Esophagus squamous epithelium (tissue), 5 donors: ENCODE measurements at regions not wholly inside any gene's neighbourhood (a gene's known extent, or its start where the extent isn't known, plus 50 kb on each side); places are given as distances from the start of the nearest gene placed in this dataset.

ENCODE experiments used
- DNase-seq: peaks from one replicate; lab custom pipeline; 2025; lab: John Stamatoyannopoulos, UW
- H3K27ac ChIP-seq, 4 donors: fragments of 200-600 bp; sonication (generic); one replicate each; pipeline ENCODE4 v1.5.1; 2016 to 2019; ENCODE audit warnings: mild to moderate bottlenecking in 1 of 4
- H3K27me3 ChIP-seq, 4 donors: fragments of 200-600 bp; sonication (generic); 1 replicate in 3 of 4; 2 replicates in 1 of 4; pipeline versions ENCODE4 v1.5.1 to v1.6.0; 2017 to 2021; ENCODE audit warnings: antibody characterized with exemption in 1 of 4
- H3K36me3 ChIP-seq, 3 donors: fragments of 200-600 bp; sonication (generic); one replicate each; pipeline ENCODE4 v1.5.1; 2016 to 2019
- H3K4me1 ChIP-seq, 3 donors: fragments of 200-600 bp; sonication (generic); one replicate each; pipeline ENCODE4 v1.5.1; 2017 to 2019
- H3K4me3 ChIP-seq, 4 donors: fragments of 200-600 bp; sonication (generic); 1 replicate in 3 of 4; 2 replicates in 1 of 4; pipeline ENCODE4 v1.5.1; 2016 to 2019; ENCODE audit warnings: mild to moderate bottlenecking in 2 of 4, moderate library complexity in 1 of 4
- H3K9me3 ChIP-seq, 3 donors: fragments of 200-600 bp; sonication (generic); one replicate each; pipeline ENCODE4 v1.5.1; 2016 to 2019
- POLR2A ChIP-seq, 4 donors: fragments of 450-650 bp; IDR thresholded peaks; one replicate each; pipeline ENCODE4 v1.6.1; 2017; ENCODE audit warnings: antibody characterized with exemption in 4 of 4, mild to moderate bottlenecking in 4 of 4, moderate library complexity in 3 of 4
- WGBS, 2 donors: methylation state at CpG; one replicate each; pipeline ENCODE4 v1.1.5; 2018; 5-methylcytosine and 5-hydroxymethylcytosine counted together
- intact Hi-C: fragments of 100-400 bp; cut with DNase I; formaldehyde crosslinking; loops from one replicate; pipeline ENCODE4 v1.15.0; 2022
- TF ChIP-seq, protein P1 (sequence below), 6 experiments: fragments of 450-650 bp in 4 of 6; fragments of 200-600 bp in 2 of 6; sonication (generic) in 2 of 6; IDR thresholded peaks; one replicate each; pipeline ENCODE4 v1.5.1; 2016 to 2019; ENCODE audit warnings: antibody characterized with exemption in 6 of 6, mild to moderate bottlenecking in 4 of 6, moderate library complexity in 4 of 6
- donor health status: DM: yes; HTN: yes; CAD: no.

DNA sequence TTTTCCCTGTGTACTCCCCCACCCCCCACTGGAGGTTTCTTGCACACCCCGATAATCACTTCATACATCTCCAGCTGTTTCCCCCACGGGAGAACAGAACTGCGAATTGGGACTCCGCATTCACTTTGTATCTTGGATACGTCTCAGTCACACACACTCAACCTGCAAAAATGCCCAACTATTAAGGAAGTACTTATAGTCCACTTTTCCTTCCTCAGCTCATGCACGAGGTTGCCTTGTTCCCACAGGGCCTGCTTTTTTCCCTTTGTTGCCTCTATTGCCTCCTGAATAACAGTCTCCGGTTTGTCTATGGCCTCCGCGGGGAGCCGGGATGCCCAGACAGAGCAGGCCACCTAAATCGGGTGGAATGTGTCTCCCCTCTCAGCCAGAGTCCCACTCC lies 282.3 kb downstream of the PYDC2 start:
- WGBS, 2 donors: 83 to 84% methylated on average over 7 to 9 of the region's 11 CpGs
- no peak for TF ChIP-seq POLR2A (IDR thresholded peaks at IDR 0.05)
- TF ChIP-seq, protein P1, sequence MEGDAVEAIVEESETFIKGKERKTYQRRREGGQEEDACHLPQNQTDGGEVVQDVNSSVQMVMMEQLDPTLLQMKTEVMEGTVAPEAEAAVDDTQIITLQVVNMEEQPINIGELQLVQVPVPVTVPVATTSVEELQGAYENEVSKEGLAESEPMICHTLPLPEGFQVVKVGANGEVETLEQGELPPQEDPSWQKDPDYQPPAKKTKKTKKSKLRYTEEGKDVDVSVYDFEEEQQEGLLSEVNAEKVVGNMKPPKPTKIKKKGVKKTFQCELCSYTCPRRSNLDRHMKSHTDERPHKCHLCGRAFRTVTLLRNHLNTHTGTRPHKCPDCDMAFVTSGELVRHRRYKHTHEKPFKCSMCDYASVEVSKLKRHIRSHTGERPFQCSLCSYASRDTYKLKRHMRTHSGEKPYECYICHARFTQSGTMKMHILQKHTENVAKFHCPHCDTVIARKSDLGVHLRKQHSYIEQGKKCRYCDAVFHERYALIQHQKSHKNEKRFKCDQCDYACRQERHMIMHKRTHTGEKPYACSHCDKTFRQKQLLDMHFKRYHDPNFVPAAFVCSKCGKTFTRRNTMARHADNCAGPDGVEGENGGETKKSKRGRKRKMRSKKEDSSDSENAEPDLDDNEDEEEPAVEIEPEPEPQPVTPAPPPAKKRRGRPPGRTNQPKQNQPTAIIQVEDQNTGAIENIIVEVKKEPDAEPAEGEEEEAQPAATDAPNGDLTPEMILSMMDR (IDR thresholded peaks at IDR 0.05): no peak
- no peaks in the 10 kb centered on the region for H3K27me3 ChIP-seq
- H3K27ac ChIP-seq: no peak overlapping the region
- H3K36me3 ChIP-seq: no peaks in the 10 kb centered on the region
- H3K9me3 ChIP-seq: no peaks in the 10 kb centered on the region
- H3K4me1 ChIP-seq: no peaks in the 10 kb centered on the region
- no peak overlapping the region for H3K4me3 ChIP-seq
- intact Hi-C loops: no loop called here
- DNase-seq: no peak

DNA sequence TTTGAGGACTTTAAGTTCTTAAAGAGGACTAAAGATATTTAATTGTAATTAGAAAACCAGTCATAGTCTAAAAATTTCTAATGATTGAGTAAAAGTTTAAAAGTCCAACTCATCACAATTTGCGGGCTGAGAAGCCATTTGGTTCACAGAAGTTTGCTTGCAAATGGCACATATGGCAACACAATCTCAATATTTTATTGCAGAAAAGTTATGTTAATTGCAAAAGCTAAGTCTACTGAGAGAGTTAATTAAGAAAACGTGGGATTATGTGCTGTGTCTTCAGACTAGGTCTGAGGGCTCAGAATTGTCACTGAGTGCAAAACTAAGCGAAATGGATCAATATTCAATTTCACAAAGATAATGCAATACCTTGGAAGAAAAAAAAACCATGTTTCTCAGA lies 289.7 kb downstream of the PYDC2 start:
- intact Hi-C loops: no loop called here
- H3K9me3 ChIP-seq: no peaks in the 10 kb centered on the region
- DNase-seq: no peak
- no peak overlapping the region for H3K27ac ChIP-seq
- H3K27me3 ChIP-seq: no peaks in the 10 kb centered on the region
- TF ChIP-seq, protein P1 (IDR thresholded peaks at IDR 0.05): no peak
- no peak for TF ChIP-seq POLR2A (IDR thresholded peaks at IDR 0.05)
- no peaks in the 10 kb centered on the region for H3K4me1 ChIP-seq
- H3K36me3 ChIP-seq: no peaks in the 10 kb centered on the region
- WGBS, 2 donors: 72 to 77% methylated on average over 3 of the region's 3 CpGs
- H3K4me3 ChIP-seq: no peak overlapping the region

DNA sequence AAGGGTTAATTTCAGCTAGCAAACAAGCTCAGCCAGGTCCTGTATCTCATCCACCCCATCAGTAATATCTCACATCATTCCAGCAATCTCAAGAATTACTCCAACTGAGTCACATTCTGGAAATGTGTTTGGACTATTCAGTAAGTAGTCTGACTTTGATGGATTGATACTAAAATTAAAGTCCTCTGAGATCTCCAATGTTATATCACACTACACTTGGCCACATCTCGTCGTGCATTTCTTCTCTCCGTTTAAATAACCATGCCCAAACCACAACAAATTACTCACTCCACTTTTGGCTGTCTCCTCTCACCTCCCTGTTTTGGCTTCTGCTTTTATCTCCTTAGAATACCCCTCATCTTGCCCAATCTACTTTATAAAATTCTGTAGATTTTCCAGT lies 292.2 kb downstream of the PYDC2 start:
- Histone ChIP-seq H3K27me3 (no peaks in the 10 kb centered on the region), H3K4me1 (no peaks in the 10 kb centered on the region), H3K36me3 (no peaks in the 10 kb centered on the region), H3K9me3 (no peaks in the 10 kb centered on the region), H3K4me3 (no peak overlapping the region), H3K27ac (no peak overlapping the region)
- no peak for DNase-seq
- 48 to 52% methylated on average over 3 of the region's 3 CpGs for WGBS, 2 donors
- TF ChIP-seq, protein P1 (IDR thresholded peaks at IDR 0.05): no peak
- TF ChIP-seq POLR2A (IDR thresholded peaks at IDR 0.05): no peak
- intact Hi-C loops: no loop called here

DNA sequence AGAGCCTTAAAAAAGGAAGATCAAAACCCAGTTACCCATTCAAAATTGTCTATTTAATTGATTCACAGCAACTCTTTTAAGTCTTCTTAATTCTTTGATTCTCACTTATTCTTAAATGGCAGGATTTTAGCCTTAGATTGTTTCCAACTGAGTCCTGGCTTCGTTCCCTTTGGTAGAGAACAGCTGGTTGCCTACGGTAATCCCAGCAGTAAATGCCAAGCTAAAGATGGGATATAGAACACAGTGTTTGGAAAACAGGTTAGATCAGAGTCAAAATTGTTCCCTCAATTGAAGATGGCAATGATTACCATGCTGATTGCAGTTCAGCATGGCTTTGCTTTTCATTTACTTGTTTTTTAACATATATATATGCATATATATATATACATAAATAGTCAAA lies 300.9 kb downstream of the PYDC2 start:
- intact Hi-C loops: no loop called here
- Histone ChIP-seq H3K9me3 (no peaks in the 10 kb centered on the region), H3K4me3 (no peak overlapping the region), H3K27ac (no peak overlapping the region), H3K27me3 (no peaks in the 10 kb centered on the region), H3K4me1 (no peaks in the 10 kb centered on the region), H3K36me3 (no peaks in the 10 kb centered on the region)
- TF ChIP-seq POLR2A (IDR thresholded peaks at IDR 0.05): no peak
- TF ChIP-seq, protein P1 (IDR thresholded peaks at IDR 0.05): no peak
- 51 to 58% methylated on average over 2 of the region's 2 CpGs for WGBS, 2 donors
- no peak for DNase-seq

DNA sequence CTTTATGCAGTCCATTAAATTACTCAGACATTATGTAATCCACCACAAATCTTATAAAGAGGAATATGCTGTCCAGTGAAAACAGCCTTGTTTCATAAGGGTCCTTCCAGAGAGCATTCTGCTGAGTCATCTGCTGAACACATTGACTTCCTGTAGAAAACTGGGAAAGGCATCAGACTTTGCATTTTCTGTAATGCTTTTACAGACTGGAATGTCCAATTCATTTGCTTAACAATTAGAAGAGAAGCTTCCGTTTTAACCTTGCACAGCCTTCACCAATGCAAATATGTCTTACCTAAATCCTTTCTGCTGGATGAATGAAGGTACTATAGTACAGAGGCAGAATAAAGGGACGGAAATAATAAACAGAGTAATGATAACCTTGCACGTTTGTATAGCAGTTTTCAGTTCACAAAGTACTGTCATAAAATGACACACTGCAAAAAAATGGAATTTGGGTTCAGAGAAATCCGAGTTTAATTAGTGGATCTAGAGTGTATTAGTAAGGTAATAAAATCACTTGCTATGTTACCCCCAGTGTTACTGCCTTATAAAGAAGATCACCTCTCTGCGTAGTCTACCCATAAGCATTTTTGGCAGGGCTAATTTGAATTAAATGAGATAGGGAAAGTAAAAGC lies 301.5 kb downstream of the PYDC2 start:
- Histone ChIP-seq H3K27ac (no peak overlapping the region), H3K4me3 (no peak overlapping the region), H3K36me3 (no peaks in the 10 kb centered on the region), H3K4me1 (no peaks in the 10 kb centered on the region), H3K27me3 (no peaks in the 10 kb centered on the region), H3K9me3 (no peaks in the 10 kb centered on the region)
- no peak for DNase-seq
- WGBS, 2 donors: 42 to 48% methylated on average over 5 of the region's 5 CpGs
- intact Hi-C loops: no loop called here
- TF ChIP-seq, protein P1 (IDR thresholded peaks at IDR 0.05): no peak
- no peak for TF ChIP-seq POLR2A (IDR thresholded peaks at IDR 0.05)
